Endothelial cell of hepatic sinusoid (primary cell): ENCODE measurements at regions not wholly inside any gene's neighbourhood (a gene's known extent, or its start where the extent isn't known, plus 50 kb on each side); places are given as distances from the start of the nearest gene placed in this dataset.

Experiments used
- in situ Hi-C: cut with HindIII; loops from 2 replicates; pipeline ENCODE4 v1.10.0; 2017; ENCODE audit warnings: low sequenced_read_pairs

GRCh38 chr11:13103962-13104554 is 94.9 kb downstream of the RASSF10 start:
- in situ Hi-C loops: no loop called here

DNA sequence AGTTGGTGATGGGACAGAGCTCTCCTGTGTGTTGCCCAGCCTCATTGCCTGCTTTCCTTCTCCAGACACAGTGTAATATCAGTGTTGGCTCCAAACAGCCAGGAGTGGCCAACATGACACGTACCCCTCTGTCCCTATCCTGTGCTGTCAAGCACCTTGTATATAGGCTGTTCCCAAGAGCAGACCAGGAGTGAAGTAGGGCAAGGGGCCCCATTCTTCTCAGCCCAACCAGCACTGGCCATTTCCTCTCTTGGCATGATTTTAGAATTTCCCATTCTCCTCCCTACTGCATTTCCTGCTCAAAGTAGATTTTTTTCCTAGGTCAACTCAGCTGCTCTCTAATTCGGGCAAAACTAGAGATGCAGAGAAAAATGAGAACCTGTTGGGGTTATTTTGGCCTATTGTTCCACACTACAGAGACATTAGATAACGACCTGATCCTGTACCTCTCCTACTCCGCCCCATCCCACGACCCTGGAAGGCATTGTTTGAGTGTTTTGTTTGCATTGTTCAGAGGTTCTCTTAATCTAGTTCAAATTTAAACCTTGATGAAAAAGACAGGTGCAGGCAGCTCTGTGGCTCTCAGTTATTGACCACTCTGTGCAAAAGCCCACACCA is 95.6 kb downstream of the RASSF10 start:
- in situ Hi-C loops: no loop called here

- in situ Hi-C loops: no loop called here
Measured at GRCh38 chr11:13105237-13105844, 96.2 kb downstream of the RASSF10 start.

DNA sequence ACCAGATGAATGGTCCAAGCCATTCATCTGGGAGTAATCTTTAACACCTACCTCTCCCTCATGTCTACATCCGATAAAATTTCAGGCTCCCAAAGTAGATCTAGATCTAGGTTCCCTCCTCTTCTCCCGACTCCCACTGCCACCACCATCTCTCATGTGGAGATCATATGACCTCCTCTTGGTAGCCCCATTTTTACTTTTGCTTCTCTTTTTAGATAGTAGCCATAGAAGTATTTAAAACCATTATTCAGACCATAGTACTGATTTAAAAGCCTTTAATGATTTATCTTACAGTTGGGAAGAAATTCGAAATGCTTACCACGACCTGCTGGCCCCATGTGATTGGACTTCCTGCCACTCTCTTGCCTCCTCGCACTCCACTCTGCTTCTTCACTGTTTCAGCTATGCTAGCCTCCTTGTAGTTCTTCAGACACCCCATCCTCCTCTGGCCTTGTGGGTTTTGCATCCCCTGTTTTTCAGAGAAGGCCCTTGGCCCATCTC is 98.5 kb downstream of the RASSF10 start:
- in situ Hi-C loops: no loop called here

DNA sequence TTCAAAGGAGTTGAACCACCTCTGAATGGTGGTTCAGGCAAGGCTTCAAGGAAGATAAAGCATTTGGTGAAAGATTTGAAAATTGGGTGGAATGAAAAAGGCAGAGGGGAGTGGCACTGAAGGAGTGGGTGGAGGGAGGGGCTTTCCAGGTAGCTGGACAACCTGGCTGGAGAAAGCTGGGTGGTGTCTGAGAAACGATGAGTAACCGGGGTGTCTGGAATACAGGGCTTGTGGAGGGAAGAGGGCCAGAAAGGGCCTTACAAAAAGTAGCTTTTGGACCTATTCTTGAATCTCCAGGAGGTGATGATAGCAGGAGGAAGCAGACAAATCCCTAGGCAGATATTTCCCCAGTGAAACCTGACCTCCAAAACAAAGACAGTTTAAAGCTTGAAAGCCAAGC is 99.3 kb downstream of the RASSF10 start:
- in situ Hi-C loops: no loop called here

DNA sequence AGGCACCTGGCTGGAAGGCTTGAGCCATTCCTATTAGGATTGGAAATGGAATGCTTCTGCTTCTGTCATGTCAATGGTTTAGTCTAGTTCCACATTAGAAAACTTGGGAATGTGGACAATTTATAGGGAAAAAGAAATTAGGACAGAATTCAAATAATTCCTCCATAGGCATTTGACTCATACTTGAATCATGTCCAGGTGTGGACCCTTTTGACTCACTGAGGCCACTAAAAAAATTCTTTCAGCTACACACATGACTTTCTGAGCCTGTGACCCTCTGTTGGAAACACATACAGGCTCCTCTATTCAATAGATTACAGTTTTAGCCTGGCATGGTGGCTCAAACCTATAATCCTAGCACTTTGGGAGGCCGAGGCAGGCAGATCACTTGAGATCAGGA is 100.5 kb downstream of the RASSF10 start:
- in situ Hi-C loops: no loop called here

- in situ Hi-C loops: no loop called here
Measured at GRCh38 chr11:13110145-13110544, 101.0 kb downstream of the RASSF10 start.

DNA sequence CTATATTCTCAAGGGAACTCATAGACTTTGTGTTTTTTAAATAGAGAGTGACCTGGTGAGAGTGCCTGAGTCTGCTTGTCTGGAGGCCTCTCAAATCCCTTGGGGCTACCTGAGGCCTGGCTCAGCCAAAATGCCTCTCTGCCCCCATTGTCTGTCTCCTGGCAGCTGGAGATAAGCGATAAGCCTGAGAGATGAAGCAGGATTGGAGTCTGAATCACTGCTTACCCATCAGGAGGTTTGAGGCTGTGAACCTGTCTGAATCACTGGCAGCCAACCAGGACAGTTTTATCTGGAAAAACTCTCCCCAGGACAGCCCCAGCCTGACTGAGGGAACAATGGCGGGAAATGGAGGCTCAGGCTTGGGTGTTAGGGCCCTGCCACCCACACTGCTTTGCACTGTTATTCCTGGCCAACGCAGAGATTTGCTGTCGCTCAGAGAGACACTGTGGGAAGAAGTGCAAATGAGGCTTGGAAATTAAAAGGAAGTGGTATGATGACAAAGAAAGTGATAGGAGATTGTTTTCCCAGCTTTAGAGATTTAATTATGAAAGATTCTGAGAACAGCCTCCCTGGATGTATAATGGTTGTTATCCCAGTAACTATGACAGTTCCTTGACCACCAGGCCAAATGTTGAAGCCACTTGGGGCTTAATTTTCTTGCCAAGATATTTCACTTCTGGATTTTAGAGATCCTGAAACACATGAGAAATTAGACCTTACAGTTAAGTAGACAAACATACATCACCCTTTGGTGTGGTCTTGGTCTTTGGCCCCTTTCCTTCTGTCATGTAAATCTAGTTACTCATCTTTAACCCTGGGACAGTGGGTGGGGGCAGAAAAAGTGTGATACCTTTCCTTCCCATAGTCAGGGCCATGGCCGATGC is 102.1 kb downstream of the RASSF10 start:
- in situ Hi-C loops: no loop called here

- in situ Hi-C loops: no loop called here
Measured at GRCh38 chr11:13111813-13112130, 102.7 kb downstream of the RASSF10 start.

GRCh38 chr11:13114566-13115379 is 105.7 kb downstream of the RASSF10 start:
- in situ Hi-C loops: no loop called here

- in situ Hi-C loops: no loop called here
Measured at GRCh38 chr11:13115380-13115675, 106.2 kb downstream of the RASSF10 start.

GRCh38 chr11:13116491-13116890 is 107.4 kb downstream of the RASSF10 start:
- in situ Hi-C loops: no loop called here

DNA sequence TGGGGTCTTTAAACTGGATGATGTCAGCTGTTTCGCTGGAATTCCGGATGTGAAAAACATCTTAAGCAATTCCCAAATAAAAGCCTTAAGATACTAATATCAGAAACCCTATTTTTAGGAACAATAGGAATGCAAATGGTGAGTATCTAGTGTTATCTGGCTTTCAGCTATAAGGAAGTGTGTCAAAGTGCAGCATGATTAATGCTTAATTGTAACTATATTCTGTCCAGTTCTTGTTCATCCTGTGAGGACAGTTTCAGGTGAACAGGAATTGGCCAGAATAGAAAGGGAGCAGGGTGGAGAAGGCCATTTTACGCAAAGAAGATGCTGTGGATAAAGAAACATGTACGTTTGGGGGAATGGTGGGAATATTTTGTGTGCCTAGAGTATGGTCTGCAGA is 108.2 kb downstream of the RASSF10 start:
- in situ Hi-C loops: no loop called here

GRCh38 chr11:13118194-13118593 is 109.1 kb downstream of the RASSF10 start:
- in situ Hi-C loops: no loop called here

DNA sequence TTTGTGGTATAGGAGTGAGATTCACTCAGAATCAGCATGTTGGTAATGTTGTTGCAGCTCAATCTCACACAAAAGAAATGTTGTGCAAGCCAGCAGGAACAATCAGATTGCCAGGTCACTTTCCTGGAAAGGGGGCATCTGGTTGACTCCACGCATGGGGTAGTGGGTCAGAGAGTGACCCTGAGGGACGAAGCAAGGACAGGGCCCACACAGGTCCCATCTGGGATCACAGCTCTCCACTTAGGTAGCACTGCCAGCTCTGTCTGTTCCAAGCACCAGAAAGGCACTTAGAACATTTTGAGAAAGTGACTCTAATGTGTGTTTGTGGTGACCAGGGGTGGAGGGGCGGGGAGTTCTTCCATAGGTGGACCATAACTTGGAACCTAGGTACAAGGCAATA is 109.5 kb downstream of the RASSF10 start:
- in situ Hi-C loops: no loop called here

DNA sequence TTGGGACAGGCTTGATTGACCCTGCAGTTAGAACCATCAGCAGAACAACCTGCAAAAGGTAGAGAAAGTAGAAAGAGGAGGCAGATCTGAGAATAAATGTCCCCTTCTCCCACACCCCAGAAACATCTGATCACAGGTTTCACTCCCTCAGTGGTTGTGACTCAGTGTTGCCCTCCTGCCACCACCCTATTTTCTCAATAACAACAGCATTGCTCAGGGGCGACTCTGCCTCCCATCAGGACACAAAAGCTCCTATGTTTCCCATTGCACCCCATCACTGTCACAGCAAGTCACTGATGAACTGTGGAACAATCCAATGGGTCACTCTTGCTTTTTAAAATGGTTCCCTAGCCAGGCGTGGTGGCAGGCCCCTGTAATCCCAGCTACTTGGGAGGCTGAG is 110.2 kb downstream of the RASSF10 start:
- in situ Hi-C loops: no loop called here

DNA sequence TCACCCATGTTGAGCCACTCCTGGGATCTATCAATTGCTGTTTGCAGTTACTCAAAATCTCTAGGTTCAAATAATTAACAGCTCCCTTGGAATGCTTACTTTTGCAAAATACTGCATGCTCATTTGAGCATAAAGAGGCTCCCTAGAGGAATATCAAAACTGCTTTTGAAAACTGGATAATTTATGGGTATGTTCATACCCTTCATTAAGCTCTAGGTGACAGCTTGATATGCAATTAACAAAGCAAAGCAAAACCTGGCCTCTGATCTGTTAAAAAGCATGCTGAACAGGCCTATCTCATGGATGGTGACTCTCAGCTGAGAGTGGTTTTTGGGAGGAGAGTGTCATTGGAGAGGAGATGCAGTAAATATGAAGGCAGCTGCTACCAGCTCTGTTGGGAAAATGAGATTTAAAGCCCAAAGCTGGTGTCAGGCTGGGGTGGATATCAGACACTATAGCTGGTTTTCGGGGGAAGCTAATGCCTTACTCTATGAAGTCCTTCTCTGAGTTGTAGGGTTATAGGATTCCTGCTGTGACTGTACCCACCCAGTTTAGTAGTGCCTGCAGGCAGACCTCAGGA is 110.9 kb downstream of the RASSF10 start:
- in situ Hi-C loops: no loop called here

DNA sequence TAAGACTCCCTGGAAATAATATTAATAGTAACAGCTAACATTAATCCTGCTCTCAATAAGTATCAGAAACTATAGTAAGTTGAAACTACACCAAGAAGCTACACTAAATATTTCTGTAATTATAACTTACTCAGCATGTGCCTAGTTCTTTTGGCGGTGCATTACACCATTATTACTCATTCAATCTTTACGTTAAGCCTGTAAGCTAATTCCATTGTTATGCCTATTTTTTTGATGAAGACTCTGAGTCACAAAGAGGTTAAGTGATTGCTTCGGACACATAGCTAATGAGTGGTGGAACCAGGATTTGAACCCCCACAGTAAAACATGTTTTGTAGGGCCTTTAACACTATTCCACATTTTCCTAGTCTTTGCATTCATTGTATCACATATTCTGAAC is 111.6 kb downstream of the RASSF10 start:
- in situ Hi-C loops: no loop called here

DNA sequence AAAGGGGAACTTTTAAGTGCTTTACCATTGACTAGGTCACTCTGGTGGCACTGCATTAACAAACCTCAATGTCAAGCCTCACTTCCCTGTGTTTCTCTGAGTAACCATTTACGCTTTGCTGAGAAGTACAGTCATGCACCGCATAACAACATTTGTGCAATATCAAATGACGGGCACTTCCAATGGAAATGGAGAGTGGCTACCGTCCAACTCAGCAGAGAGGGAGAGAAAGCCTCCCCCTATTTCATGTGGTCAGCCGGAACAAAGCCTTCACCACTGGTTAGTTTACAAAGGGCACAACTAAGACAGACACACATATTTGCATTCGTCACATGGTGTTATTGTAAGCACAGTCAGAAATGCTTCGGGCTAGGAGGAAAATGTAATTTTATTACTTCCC is 117.3 kb downstream of the RASSF10 start:
- in situ Hi-C loops: no loop called here

GRCh38 chr11:13127161-13127560 is 118.0 kb downstream of the RASSF10 start:
- in situ Hi-C loops: no loop called here

DNA sequence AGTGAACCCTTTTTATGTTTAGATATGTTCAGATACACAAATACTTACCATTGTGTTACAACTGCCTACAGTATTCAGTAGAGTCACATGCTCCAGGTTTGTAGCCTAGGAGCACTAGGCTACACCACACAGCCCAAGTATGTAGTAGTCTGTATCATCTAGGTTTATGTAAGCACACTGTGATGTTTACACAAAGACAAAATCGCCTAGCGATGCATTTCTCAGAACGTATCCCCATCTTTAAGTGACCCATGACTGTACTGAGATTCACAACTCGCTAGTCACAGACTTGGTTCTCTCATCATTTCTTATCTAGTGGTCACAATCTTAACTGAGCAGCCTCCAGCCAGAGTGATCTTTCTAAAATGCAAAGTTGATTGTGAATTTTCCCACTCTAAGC is 119.2 kb downstream of the RASSF10 start:
- in situ Hi-C loops: no loop called here
